ENCODE measurements at regions not wholly inside any gene's neighbourhood (a gene's known extent, or its start where the extent isn't known, plus 50 kb on each side); places are given as distances from the start of the nearest gene placed in this dataset.

DNA sequence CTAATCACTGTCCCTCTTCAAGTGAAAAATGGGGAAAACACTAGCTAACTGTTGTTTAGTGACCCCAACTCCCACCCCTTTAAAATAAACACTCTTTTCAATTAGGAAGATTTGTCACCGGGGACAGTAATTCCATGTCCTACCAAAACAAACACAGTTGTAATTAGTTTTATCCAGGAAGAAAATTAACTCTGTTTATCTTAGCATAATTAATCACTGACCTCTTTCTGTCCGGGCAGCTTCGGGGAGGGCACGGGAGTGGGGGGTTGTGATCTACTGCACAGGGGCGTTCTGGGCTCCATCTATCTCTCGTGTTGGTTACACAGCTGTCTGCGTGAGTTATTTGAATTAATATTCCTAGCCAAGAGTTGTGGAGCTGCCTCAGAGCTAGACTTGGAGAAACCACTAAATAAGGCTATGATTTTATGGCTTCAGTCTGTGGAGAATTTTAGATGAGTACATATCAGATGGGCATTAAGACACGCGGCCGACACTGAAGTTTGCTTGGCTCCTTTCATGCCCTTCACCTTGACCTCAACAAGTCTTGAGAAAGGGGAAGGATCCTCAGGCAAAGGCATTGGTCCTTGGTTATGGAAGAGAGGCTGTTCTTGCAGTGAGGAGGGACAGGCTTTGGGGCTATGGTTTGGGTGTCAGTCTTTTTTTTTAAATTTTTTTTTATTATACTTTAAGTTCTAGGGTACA lies 102.0 kb upstream of the TRABD2B start:
- ChIA-PET POLR2A (no interaction called here), CTCF (no interaction called here)
- no peaks in the 10 kb centered on the region for H3K9me3 ChIP-seq (ENCODE audit: control insufficient read depth, insufficient read depth, low read length)
- DNase-seq (ENCODE audit: low read depth, low spot score) = no peak
- no peak overlapping the region for H3K4me3 ChIP-seq (ENCODE audit: low read depth, low read length)
- no peak overlapping the region for H3K27ac ChIP-seq (ENCODE audit: low read depth, low read length)
- TF ChIP-seq, protein P1, sequence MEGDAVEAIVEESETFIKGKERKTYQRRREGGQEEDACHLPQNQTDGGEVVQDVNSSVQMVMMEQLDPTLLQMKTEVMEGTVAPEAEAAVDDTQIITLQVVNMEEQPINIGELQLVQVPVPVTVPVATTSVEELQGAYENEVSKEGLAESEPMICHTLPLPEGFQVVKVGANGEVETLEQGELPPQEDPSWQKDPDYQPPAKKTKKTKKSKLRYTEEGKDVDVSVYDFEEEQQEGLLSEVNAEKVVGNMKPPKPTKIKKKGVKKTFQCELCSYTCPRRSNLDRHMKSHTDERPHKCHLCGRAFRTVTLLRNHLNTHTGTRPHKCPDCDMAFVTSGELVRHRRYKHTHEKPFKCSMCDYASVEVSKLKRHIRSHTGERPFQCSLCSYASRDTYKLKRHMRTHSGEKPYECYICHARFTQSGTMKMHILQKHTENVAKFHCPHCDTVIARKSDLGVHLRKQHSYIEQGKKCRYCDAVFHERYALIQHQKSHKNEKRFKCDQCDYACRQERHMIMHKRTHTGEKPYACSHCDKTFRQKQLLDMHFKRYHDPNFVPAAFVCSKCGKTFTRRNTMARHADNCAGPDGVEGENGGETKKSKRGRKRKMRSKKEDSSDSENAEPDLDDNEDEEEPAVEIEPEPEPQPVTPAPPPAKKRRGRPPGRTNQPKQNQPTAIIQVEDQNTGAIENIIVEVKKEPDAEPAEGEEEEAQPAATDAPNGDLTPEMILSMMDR (IDR thresholded peaks at IDR 0.05; ENCODE audit: low read depth, low read length) = no peak
- no peaks in the 10 kb centered on the region for H3K27me3 ChIP-seq (ENCODE audit: control insufficient read depth, insufficient read depth, low read length)

GRCh38 chr1:48093696-48094528 lies 96.7 kb upstream of the TRABD2B start:
- H3K4me3 ChIP-seq (ENCODE audit: low read depth, low read length) = no peak overlapping the region
- H3K9me3 ChIP-seq (ENCODE audit: control insufficient read depth, insufficient read depth, low read length) = no peaks in the 10 kb centered on the region
- ChIA-PET CTCF (no interaction called here), POLR2A (no interaction called here)
- no peak for DNase-seq (ENCODE audit: low read depth, low spot score)
- TF ChIP-seq, protein P1 (IDR thresholded peaks at IDR 0.05; ENCODE audit: low read depth, low read length) = peak; percentile 65
- H3K27ac ChIP-seq (ENCODE audit: low read depth, low read length) = no peak overlapping the region
- no peaks in the 10 kb centered on the region for H3K27me3 ChIP-seq (ENCODE audit: control insufficient read depth, insufficient read depth, low read length)

DNA sequence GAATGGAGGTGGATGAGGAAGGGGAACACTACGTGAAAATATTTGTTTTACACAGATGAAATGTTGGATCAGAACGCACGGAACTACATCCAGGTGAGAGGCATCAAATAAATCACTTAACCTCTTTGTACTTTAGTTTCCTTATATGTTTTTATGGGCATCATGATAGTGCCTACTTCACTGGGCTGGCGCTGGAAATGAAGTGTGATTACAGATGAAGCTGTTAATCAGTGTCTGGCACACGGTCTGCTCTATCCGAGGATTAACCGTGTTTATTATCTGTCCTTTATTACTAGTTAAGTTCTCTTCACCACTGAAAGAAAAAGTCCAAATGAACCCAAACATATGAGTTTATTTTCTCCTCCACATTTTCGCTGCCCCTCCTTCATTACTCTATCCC lies 96.0 kb upstream of the TRABD2B start:
- no peaks in the 10 kb centered on the region for H3K27me3 ChIP-seq (ENCODE audit: control insufficient read depth, insufficient read depth, low read length)
- CTCF ChIA-PET = no interaction called here
- POLR2A ChIA-PET = no interaction called here
- H3K9me3 ChIP-seq (ENCODE audit: control insufficient read depth, insufficient read depth, low read length) = no peaks in the 10 kb centered on the region
- no peak for DNase-seq (ENCODE audit: low read depth, low spot score)
- no peak overlapping the region for H3K27ac ChIP-seq (ENCODE audit: low read depth, low read length)
- H3K4me3 ChIP-seq (ENCODE audit: low read depth, low read length) = no peak overlapping the region
- TF ChIP-seq, protein P1 (IDR thresholded peaks at IDR 0.05; ENCODE audit: low read depth, low read length) = no peak

DNA sequence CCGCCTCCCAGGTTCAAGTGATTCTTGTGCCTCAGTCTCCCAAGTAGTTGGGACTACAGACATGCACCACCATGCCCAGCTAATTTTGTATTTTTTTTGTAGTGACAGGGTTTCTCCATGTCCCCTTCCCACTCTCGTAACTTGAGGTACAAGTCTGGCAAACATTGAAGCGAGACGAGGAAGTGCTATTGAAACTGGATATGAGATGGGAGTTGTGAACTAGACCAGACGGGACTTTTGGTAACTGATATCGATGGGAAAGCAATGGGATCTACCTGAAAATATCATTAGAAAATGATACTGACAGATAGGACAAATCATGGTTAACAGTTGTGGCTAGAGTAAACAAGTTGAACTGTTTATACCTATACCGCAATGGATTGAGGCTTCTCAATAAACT lies 95.2 kb upstream of the TRABD2B start:
- DNase-seq (ENCODE audit: low read depth, low spot score) = no peak
- no peaks in the 10 kb centered on the region for H3K27me3 ChIP-seq (ENCODE audit: control insufficient read depth, insufficient read depth, low read length)
- ChIA-PET CTCF (no interaction called here), POLR2A (no interaction called here)
- no peak overlapping the region for H3K4me3 ChIP-seq (ENCODE audit: low read depth, low read length)
- no peaks in the 10 kb centered on the region for H3K9me3 ChIP-seq (ENCODE audit: control insufficient read depth, insufficient read depth, low read length)
- TF ChIP-seq, protein P1 (IDR thresholded peaks at IDR 0.05; ENCODE audit: low read depth, low read length) = no peak
- no peak overlapping the region for H3K27ac ChIP-seq (ENCODE audit: low read depth, low read length)

DNA sequence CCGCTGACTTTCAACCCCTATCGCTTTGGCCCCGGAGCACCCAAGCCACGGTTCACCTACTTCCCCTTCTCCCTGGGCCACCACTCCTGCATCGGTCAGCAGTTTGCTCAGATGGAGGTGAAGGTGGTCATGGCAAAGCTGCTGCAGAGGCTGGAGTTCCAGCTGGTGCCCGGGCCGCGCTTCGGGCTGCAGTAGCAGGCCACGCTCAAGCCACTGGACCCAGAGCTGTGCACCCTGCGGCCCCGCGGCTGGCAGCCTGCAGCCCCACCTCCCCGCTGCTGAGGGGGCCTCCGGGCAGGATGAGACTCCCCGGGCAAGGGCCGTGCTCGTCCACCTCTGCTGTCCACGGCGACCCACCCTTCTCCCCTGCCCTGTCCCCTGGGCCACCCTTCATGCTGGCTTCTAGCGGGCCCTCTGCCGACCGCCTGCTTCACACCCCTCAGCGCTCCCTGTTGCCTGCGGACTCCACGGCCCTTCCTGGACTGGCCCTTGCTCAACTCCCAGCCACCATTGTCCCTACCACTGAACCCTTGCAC lies 92.2 kb upstream of the TRABD2B start:
- CTCF ChIA-PET = no interaction called here
- Histone ChIP-seq H3K27ac (ENCODE audit: low read depth, low read length) (no peak overlapping the region), H3K27me3 (ENCODE audit: control insufficient read depth, insufficient read depth, low read length) (no peaks in the 10 kb centered on the region), H3K4me3 (ENCODE audit: low read depth, low read length) (no peak overlapping the region), H3K9me3 (ENCODE audit: control insufficient read depth, insufficient read depth, low read length) (no peaks in the 10 kb centered on the region)
- DNase-seq (ENCODE audit: low read depth, low spot score) = no peak
- TF ChIP-seq, protein P1 (IDR thresholded peaks at IDR 0.05; ENCODE audit: low read depth, low read length) = no peak
- POLR2A ChIA-PET = no interaction called here

Data from AG04450 (cell line).